ENCODE measurements at regions not wholly inside any gene's neighbourhood (a gene's known extent, or its start where the extent isn't known, plus 50 kb on each side); places are given as distances from the start of the nearest gene placed in this dataset.

DNA sequence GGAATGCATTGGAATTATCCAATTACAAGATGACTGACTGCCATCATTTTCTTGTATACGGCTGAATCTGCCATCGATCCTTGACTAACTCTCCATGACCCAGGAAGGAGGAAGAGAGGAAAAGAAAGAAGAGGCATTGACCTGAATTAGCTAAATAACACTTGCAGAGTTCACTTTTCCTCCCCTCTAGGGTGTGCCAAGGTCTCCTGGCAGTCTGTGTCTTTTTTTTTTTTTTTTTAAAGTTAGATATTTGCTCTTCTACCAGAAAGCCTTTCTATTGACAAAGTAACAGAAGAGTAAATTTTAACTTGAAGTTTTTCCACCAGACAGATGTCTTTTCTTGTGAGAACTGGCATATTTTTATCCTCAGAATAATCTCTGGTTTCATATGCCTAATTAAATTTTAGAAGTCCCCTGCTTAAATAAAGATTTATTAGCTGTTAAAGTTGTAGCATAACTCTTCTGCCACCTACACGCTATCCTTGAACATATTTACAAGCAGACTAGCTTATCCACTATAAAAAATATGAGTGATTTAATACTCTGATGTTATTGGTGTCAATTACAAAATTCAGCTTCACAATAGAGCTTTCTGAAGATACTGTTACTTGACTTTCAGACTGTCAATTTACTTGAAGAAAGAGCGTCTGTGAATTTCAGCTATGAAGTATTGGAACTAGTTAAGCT, 171.7 kb upstream of the ETAA1 start:
- Histone ChIP-seq H3K27ac (ENCODE audit: low read length) (no peak overlapping the region), H3F3A (ENCODE audit: insufficient read depth, low read length) (no peaks in the 10 kb centered on the region), H2AFZ (ENCODE audit: low read length) (no peak overlapping the region), H3K9me2 (replicated peaks; ENCODE audit: insufficient read depth, low read length) (no peaks in the 10 kb centered on the region), H3K9ac (ENCODE audit: low read length) (no peak overlapping the region), H3K27me3 (replicated peaks; ENCODE audit: insufficient read depth, low read length) (no peaks in the 10 kb centered on the region), H3K4me1 (ENCODE audit: low read length) (no peaks in the 10 kb centered on the region), H3K4me2 (ENCODE audit: low read depth, low read length) (no peak overlapping the region), H3K79me2 (ENCODE audit: low read length) (no peaks in the 10 kb centered on the region), H4K20me1 (ENCODE audit: insufficient read depth, low read length) (no peaks in the 10 kb centered on the region), H3K4me3 (ENCODE audit: low read length) (no peak overlapping the region), H3K9me3 (replicated peaks; ENCODE audit: insufficient read depth, low read length) (no peaks in the 10 kb centered on the region), H3K36me3 (replicated peaks; ENCODE audit: insufficient read depth, low read length) (no peaks in the 10 kb centered on the region)
- no peak for DNase-seq
- TF ChIP-seq, protein P1, sequence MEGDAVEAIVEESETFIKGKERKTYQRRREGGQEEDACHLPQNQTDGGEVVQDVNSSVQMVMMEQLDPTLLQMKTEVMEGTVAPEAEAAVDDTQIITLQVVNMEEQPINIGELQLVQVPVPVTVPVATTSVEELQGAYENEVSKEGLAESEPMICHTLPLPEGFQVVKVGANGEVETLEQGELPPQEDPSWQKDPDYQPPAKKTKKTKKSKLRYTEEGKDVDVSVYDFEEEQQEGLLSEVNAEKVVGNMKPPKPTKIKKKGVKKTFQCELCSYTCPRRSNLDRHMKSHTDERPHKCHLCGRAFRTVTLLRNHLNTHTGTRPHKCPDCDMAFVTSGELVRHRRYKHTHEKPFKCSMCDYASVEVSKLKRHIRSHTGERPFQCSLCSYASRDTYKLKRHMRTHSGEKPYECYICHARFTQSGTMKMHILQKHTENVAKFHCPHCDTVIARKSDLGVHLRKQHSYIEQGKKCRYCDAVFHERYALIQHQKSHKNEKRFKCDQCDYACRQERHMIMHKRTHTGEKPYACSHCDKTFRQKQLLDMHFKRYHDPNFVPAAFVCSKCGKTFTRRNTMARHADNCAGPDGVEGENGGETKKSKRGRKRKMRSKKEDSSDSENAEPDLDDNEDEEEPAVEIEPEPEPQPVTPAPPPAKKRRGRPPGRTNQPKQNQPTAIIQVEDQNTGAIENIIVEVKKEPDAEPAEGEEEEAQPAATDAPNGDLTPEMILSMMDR (IDR thresholded peaks at IDR 0.05; ENCODE audit: low read length), result no peak
- no peak for TF ChIP-seq EZH2 (optimal IDR thresholded peaks at IDR 0.05; ENCODE audit: low read depth, low read length)
- TF ChIP-seq EZH2phosphoT487 (IDR thresholded peaks at IDR 0.05; ENCODE audit: low read length), result no peak

DNA sequence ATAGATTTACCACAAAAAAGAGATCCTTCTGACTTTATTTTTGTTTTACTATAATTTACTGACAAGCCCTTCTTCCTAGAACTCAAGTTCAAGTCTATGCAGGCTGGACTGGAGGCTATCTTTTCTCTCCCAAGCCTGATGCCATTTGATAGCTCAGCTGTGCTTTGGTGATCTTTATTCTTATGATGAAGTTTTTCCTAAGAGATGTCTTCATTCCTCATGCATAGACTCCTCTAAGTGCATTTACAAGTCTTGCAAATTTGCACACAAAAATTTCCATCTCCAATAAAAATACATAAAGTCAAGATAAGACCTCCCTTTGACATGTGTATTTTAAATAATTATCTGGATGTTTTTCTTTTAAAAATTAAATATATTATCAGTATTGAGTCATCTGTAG, 167.4 kb upstream of the ETAA1 start:
- H3K36me3 ChIP-seq (replicated peaks; ENCODE audit: insufficient read depth, low read length), result no peaks in the 10 kb centered on the region
- H3K27ac ChIP-seq (ENCODE audit: low read length), result no peak overlapping the region
- H3K9ac ChIP-seq (ENCODE audit: low read length), result no peak overlapping the region
- TF ChIP-seq EZH2phosphoT487 (IDR thresholded peaks at IDR 0.05; ENCODE audit: low read length) (no peak), EZH2 (optimal IDR thresholded peaks at IDR 0.05; ENCODE audit: low read depth, low read length) (no peak)
- TF ChIP-seq, protein P1 (IDR thresholded peaks at IDR 0.05; ENCODE audit: low read length), result no peak
- no peaks in the 10 kb centered on the region for H3K27me3 ChIP-seq (replicated peaks; ENCODE audit: insufficient read depth, low read length)
- H3K4me3 ChIP-seq (ENCODE audit: low read length), result no peak overlapping the region
- H3K4me1 ChIP-seq (ENCODE audit: low read length), result no peaks in the 10 kb centered on the region
- DNase-seq, result no peak
- H2AFZ ChIP-seq (ENCODE audit: low read length), result no peak overlapping the region
- no peaks in the 10 kb centered on the region for H3F3A ChIP-seq (ENCODE audit: insufficient read depth, low read length)
- no peaks in the 10 kb centered on the region for H3K9me3 ChIP-seq (replicated peaks; ENCODE audit: insufficient read depth, low read length)
- no peak overlapping the region for H3K4me2 ChIP-seq (ENCODE audit: low read depth, low read length)
- no peaks in the 10 kb centered on the region for H3K79me2 ChIP-seq (ENCODE audit: low read length)
- H4K20me1 ChIP-seq (ENCODE audit: insufficient read depth, low read length), result no peaks in the 10 kb centered on the region
- no peaks in the 10 kb centered on the region for H3K9me2 ChIP-seq (replicated peaks; ENCODE audit: insufficient read depth, low read length)

DNA sequence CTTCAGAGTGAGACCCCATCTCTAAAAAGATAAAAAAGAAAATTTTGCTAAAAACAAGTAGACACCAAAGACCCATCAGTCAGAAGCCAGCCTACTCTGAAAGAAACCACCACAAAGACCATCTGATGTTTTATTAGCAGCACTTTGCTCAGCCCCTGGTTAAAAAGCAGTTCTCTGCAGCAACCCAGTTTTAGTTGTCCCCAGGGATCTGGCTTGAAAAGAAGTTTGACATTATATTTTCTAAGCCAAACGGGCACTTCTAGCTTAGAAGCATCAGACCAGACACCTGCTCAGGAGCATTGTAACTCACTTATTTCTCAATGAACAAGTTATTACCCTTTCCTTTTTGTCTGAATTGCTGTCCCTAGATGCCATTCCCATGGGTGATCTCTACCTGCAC, 164.2 kb upstream of the ETAA1 start:
- Histone ChIP-seq H3F3A (ENCODE audit: insufficient read depth, low read length) (no peaks in the 10 kb centered on the region), H3K9me2 (replicated peaks; ENCODE audit: insufficient read depth, low read length) (no peaks in the 10 kb centered on the region), H3K79me2 (ENCODE audit: low read length) (no peaks in the 10 kb centered on the region), H3K4me2 (ENCODE audit: low read depth, low read length) (no peak overlapping the region), H2AFZ (ENCODE audit: low read length) (no peak overlapping the region), H3K9me3 (replicated peaks; ENCODE audit: insufficient read depth, low read length) (no peaks in the 10 kb centered on the region), H3K36me3 (replicated peaks; ENCODE audit: insufficient read depth, low read length) (no peaks in the 10 kb centered on the region), H3K4me3 (ENCODE audit: low read length) (no peak overlapping the region), H3K27me3 (replicated peaks; ENCODE audit: insufficient read depth, low read length) (no peaks in the 10 kb centered on the region), H3K27ac (ENCODE audit: low read length) (no peak overlapping the region), H3K9ac (ENCODE audit: low read length) (no peak overlapping the region), H4K20me1 (ENCODE audit: insufficient read depth, low read length) (no peaks in the 10 kb centered on the region), H3K4me1 (ENCODE audit: low read length) (no peaks in the 10 kb centered on the region)
- TF ChIP-seq EZH2phosphoT487 (IDR thresholded peaks at IDR 0.05; ENCODE audit: low read length), result no peak
- TF ChIP-seq, protein P1 (IDR thresholded peaks at IDR 0.05; ENCODE audit: low read length), result no peak
- no peak for TF ChIP-seq EZH2 (optimal IDR thresholded peaks at IDR 0.05; ENCODE audit: low read depth, low read length)
- DNase-seq, result no peak

Data from MM.1S (cell line).